Aorta (tissue), 5 donors: ENCODE measurements at regions not wholly inside any gene's neighbourhood (a gene's known extent, or its start where the extent isn't known, plus 50 kb on each side); places are given as distances from the start of the nearest gene placed in this dataset.

Experiments
- ATAC-seq: fragments of 200-7000 bp; cut with Tn5 transposase; one replicate; pipeline ENCODE4 v1.9.1; 2022; ENCODE audit warnings: moderate library complexity; ENCODE audit not compliant: low FRiP score
- DNase-seq, 2 donors: peaks; one replicate each; pipeline ENCODE4 v3.0.0-alpha.2; 2020
- H3K27ac ChIP-seq, 2 donors: one replicate each; pipeline ENCODE4 v1.5.1; 2013; ENCODE audit warnings: low read length in 2 of 2, mild to moderate bottlenecking in 2 of 2, moderate library complexity in 2 of 2, control low read depth in 1 of 2, inconsistent platforms in 1 of 2, low read depth in 1 of 2
- H3K27me3 ChIP-seq, 2 donors: one replicate each; pipeline ENCODE4 v1.6.1; 2013; ENCODE audit warnings: control low read depth in 1 of 2, low read length in 1 of 2, mild to moderate bottlenecking in 1 of 2, moderate library complexity in 1 of 2; ENCODE audit not compliant: insufficient read depth in 2 of 2, control insufficient read depth in 1 of 2
- H3K36me3 ChIP-seq, 2 donors: one replicate each; pipeline ENCODE4 v1.6.1; 2013; ENCODE audit warnings: control low read depth in 1 of 2, low read length in 1 of 2, mild to moderate bottlenecking in 1 of 2; ENCODE audit not compliant: insufficient read depth in 2 of 2, control insufficient read depth in 1 of 2
- H3K4me1 ChIP-seq, 2 donors: one replicate each; pipeline ENCODE4 v1.6.1; 2013; ENCODE audit warnings: low read length in 2 of 2, control low read depth in 1 of 2, mild to moderate bottlenecking in 1 of 2, moderate library complexity in 1 of 2; ENCODE audit not compliant: insufficient read depth in 2 of 2, control insufficient read depth in 1 of 2
- H3K4me3 ChIP-seq, 2 donors: one replicate each; pipeline ENCODE4 v1.5.1; 2013; ENCODE audit warnings: low read length in 2 of 2, control low read depth in 1 of 2, mild to moderate bottlenecking in 1 of 2
- H3K9me3 ChIP-seq: one replicate; pipeline ENCODE4 v1.6.1; 2013; ENCODE audit warnings: mild to moderate bottlenecking, low read length; ENCODE audit not compliant: control insufficient read depth
- WGBS, 2 donors: extraction: QIAGEN DNeasy Blood & Tissue Kit; methylation state at CpG; one replicate each; pipeline ENCODE4 v1.1.7; 2013; 5-methylcytosine and 5-hydroxymethylcytosine counted together
- intact Hi-C, 2 donors: fragments of 100-400 bp; cut with DNase I; formaldehyde crosslinking; loops; one replicate each; pipeline versions ENCODE4 v1.14.2 to v1.15.0; 2022
- donor health status: healthy with polysubstance abuse.
- donor health status: Bipolar disorder and iron deficiency.
- donor health status: DM: no; HTN: no; CAD: no.
- donor health status: DM: no; HTN: no; CAD: no.
- donor health status: DM: yes; HTN: yes; CAD: no.

- Histone ChIP-seq H3K36me3 (no peaks in the 10 kb centered on the region), H3K9me3 (peaks cover 2% of the 10 kb centered on the region), H3K27me3 (no peaks in the 10 kb centered on the region), H3K27ac (no peak overlapping the region), H3K4me1 (no peaks in the 10 kb centered on the region), H3K4me3 (no peak overlapping the region)
- intact Hi-C loops = no loop called here
- DNase-seq (no peak), ATAC-seq (no peak)
- WGBS, 2 donors = 22% methylated on average over 8 of the region's 8 CpGs
Observed at GRCh38 chr2:104023765-104024164, 830.1 kb upstream of the POU3F3 start.

- DNase-seq (no peak), ATAC-seq (no peak)
- Histone ChIP-seq H3K27ac (no peak overlapping the region), H3K36me3 (no peaks in the 10 kb centered on the region), H3K4me1 (no peaks in the 10 kb centered on the region), H3K4me3 (no peak overlapping the region), H3K9me3 (peaks cover 2% of the 10 kb centered on the region), H3K27me3 (no peaks in the 10 kb centered on the region)
- intact Hi-C loops = no loop called here
- WGBS, 2 donors = 34 to 51% methylated on average over 1 of the region's 1 CpG
Observed at GRCh38 chr2:104025295-104025694, 828.6 kb upstream of the POU3F3 start.

GRCh38 chr2:104026725-104027124 is 827.2 kb upstream of the POU3F3 start:
- DNase-seq (no peak), ATAC-seq (no peak)
- H3K27me3 ChIP-seq = no peaks in the 10 kb centered on the region
- peaks cover 2% of the 10 kb centered on the region for H3K9me3 ChIP-seq
- WGBS, 2 donors = 72 to 78% methylated on average over 13 of the region's 13 CpGs
- H3K4me3 ChIP-seq = no peak overlapping the region
- intact Hi-C loops = loop anchor here in 1 of 2 donors (1.0 kb wide), 1 partner anchor 9 kb away; no protein-coding TSS in a partner anchor
- H3K36me3 ChIP-seq = no peaks in the 10 kb centered on the region
- no peaks in the 10 kb centered on the region for H3K4me1 ChIP-seq
- no peak overlapping the region for H3K27ac ChIP-seq

- WGBS, 2 donors = 85 to 94% methylated on average over 2 of the region's 2 CpGs
- peaks cover 2% of the 10 kb centered on the region for H3K9me3 ChIP-seq
Observed at GRCh38 chr2:104027321-104027720, 826.6 kb upstream of the POU3F3 start.

GRCh38 chr2:104028061-104028460 is 825.9 kb upstream of the POU3F3 start:
- no peak overlapping the region for H3K4me3 ChIP-seq
- DNase-seq (no peak), ATAC-seq (no peak)
- no peaks in the 10 kb centered on the region for H3K36me3 ChIP-seq
- intact Hi-C loops = no loop called here
- H3K27me3 ChIP-seq = no peaks in the 10 kb centered on the region
- H3K4me1 ChIP-seq = no peaks in the 10 kb centered on the region
- WGBS, 2 donors = 21 to 41% methylated on average over 4 of the region's 4 CpGs
- peaks cover 2% of the 10 kb centered on the region for H3K9me3 ChIP-seq
- no peak overlapping the region for H3K27ac ChIP-seq

More at GRCh38 chr2:104027321-104027720, 826.6 kb upstream of the POU3F3 start:
- Histone ChIP-seq H3K4me3 (no peak overlapping the region), H3K27me3 (no peaks in the 10 kb centered on the region), H3K4me1 (no peaks in the 10 kb centered on the region), H3K27ac (no peak overlapping the region), H3K36me3 (no peaks in the 10 kb centered on the region)
- ATAC-seq (no peak), DNase-seq (no peak)
- intact Hi-C loops = loop anchor here in 1 of 2 donors (1.0 kb wide), 1 partner anchor 8 kb away; no protein-coding TSS in a partner anchor

- ATAC-seq (no peak), DNase-seq (no peak)
- no peaks in the 10 kb centered on the region for H3K36me3 ChIP-seq
- 41 to 42% methylated on average over 3 of the region's 3 CpGs for WGBS, 2 donors
- intact Hi-C loops = no loop called here
- H3K27ac ChIP-seq = no peak overlapping the region
- H3K9me3 ChIP-seq = no peaks in the 10 kb centered on the region
- H3K4me3 ChIP-seq = no peak overlapping the region
- no peaks in the 10 kb centered on the region for H3K27me3 ChIP-seq
- H3K4me1 ChIP-seq = no peaks in the 10 kb centered on the region
Observed at GRCh38 chr2:104033399-104033798, 820.5 kb upstream of the POU3F3 start.

- Histone ChIP-seq H3K9me3 (no peaks in the 10 kb centered on the region), H3K36me3 (no peaks in the 10 kb centered on the region), H3K4me3 (no peak overlapping the region), H3K27me3 (no peaks in the 10 kb centered on the region), H3K4me1 (no peaks in the 10 kb centered on the region), H3K27ac (no peak overlapping the region)
- WGBS, 2 donors = 51 to 69% methylated on average over 2 of the region's 2 CpGs
- DNase-seq (no peak), ATAC-seq (no peak)
- intact Hi-C loops = no loop called here
Observed at GRCh38 chr2:104040771-104041170, 813.1 kb upstream of the POU3F3 start.

- Histone ChIP-seq H3K4me1 (no peaks in the 10 kb centered on the region), H3K27me3 (no peaks in the 10 kb centered on the region), H3K4me3 (no peak overlapping the region), H3K36me3 (no peaks in the 10 kb centered on the region), H3K9me3 (no peaks in the 10 kb centered on the region), H3K27ac (no peak overlapping the region)
- intact Hi-C loops = no loop called here
- ATAC-seq (no peak), DNase-seq (no peak)
Observed at GRCh38 chr2:104041351-104041750, 812.6 kb upstream of the POU3F3 start.

- DNase-seq (no peak), ATAC-seq (no peak)
- Histone ChIP-seq H3K9me3 (no peaks in the 10 kb centered on the region), H3K36me3 (no peaks in the 10 kb centered on the region), H3K27me3 (no peaks in the 10 kb centered on the region), H3K4me3 (no peak overlapping the region), H3K27ac (no peak overlapping the region), H3K4me1 (no peaks in the 10 kb centered on the region)
- WGBS, 2 donors = 20 to 21% methylated on average over 8 of the region's 8 CpGs
- intact Hi-C loops = no loop called here
Observed at GRCh38 chr2:104043864-104044263, 810.1 kb upstream of the POU3F3 start.
